ENCODE measurements at regions not wholly inside any gene's neighbourhood (a gene's known extent, or its start where the extent isn't known, plus 50 kb on each side); places are given as distances from the start of the nearest gene placed in this dataset.

DNA sequence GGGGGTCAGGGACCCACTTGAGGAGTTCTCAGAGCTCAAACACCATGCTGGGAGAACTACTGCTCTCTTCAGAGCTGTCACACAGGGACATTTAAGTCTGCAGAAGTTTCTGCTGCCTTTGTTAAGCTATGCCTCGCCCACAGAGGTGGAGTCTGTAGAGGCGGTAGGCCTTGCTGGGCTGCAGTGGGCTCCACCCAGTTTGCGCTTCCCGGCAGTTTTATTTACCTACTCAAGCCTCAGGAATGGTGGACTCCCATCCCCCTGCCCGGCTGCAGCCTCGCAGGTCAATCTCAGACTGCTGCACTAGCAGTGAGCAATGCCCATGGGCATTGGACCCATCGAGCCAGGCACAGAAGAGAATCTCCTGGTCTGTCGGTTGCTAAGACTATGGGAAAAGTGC, 706.4 kb downstream of the LRRIQ3 start:
- H3K4me1 ChIP-seq: no peaks in the 10 kb centered on the region
- H3K27me3 ChIP-seq: no peaks in the 10 kb centered on the region
- no peaks in the 10 kb centered on the region for H3K9me3 ChIP-seq
- WGBS, 2 donors: 94 to 95% methylated on average over 7 to 8 of the region's 8 CpGs
- TF ChIP-seq, protein P1, sequence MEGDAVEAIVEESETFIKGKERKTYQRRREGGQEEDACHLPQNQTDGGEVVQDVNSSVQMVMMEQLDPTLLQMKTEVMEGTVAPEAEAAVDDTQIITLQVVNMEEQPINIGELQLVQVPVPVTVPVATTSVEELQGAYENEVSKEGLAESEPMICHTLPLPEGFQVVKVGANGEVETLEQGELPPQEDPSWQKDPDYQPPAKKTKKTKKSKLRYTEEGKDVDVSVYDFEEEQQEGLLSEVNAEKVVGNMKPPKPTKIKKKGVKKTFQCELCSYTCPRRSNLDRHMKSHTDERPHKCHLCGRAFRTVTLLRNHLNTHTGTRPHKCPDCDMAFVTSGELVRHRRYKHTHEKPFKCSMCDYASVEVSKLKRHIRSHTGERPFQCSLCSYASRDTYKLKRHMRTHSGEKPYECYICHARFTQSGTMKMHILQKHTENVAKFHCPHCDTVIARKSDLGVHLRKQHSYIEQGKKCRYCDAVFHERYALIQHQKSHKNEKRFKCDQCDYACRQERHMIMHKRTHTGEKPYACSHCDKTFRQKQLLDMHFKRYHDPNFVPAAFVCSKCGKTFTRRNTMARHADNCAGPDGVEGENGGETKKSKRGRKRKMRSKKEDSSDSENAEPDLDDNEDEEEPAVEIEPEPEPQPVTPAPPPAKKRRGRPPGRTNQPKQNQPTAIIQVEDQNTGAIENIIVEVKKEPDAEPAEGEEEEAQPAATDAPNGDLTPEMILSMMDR (IDR thresholded peaks at IDR 0.05): no peak
- no peak for TF ChIP-seq POLR2A (IDR thresholded peaks at IDR 0.05)
- H3K4me3 ChIP-seq: no peak overlapping the region
- intact Hi-C loops (cut with DNase I; ENCODE audit: low total_unique reads): no loop called here
- H3K27ac ChIP-seq: no peak overlapping the region
- no peaks in the 10 kb centered on the region for H3K36me3 ChIP-seq (ENCODE audit: low read depth, missing control alignments)
- no peak for DNase-seq

- H3K4me1 ChIP-seq: no peaks in the 10 kb centered on the region
- H3K4me3 ChIP-seq: no peak overlapping the region
- no peak for TF ChIP-seq POLR2A (IDR thresholded peaks at IDR 0.05)
- TF ChIP-seq, protein P1 (IDR thresholded peaks at IDR 0.05): no peak
- H3K36me3 ChIP-seq (ENCODE audit: low read depth, missing control alignments): no peaks in the 10 kb centered on the region
- no peak overlapping the region for H3K27ac ChIP-seq
- H3K9me3 ChIP-seq: no peaks in the 10 kb centered on the region
- DNase-seq: no peak
- WGBS, 2 donors: 70 to 73% methylated on average over 3 of the region's 3 CpGs
- no peaks in the 10 kb centered on the region for H3K27me3 ChIP-seq
- intact Hi-C loops (cut with DNase I; ENCODE audit: low total_unique reads): no loop called here
Observed at GRCh38 chr1:73475316-73475870, 722.6 kb downstream of the LRRIQ3 start.

- 70 to 85% methylated on average over 7 of the region's 7 CpGs for WGBS, 2 donors
- peak; percentile 17 for DNase-seq
- TF ChIP-seq POLR2A (IDR thresholded peaks at IDR 0.05): no peak
- TF ChIP-seq, protein P1 (IDR thresholded peaks at IDR 0.05): no peak
- Histone ChIP-seq H3K27ac (no peak overlapping the region), H3K36me3 (ENCODE audit: low read depth, missing control alignments) (no peaks in the 10 kb centered on the region), H3K27me3 (no peaks in the 10 kb centered on the region), H3K4me1 (no peaks in the 10 kb centered on the region), H3K9me3 (no peaks in the 10 kb centered on the region), H3K4me3 (peak overlapping the region in 1 of 2 donors; percentile 15)
- intact Hi-C loops (cut with DNase I; ENCODE audit: low total_unique reads): no loop called here
Observed at GRCh38 chr1:73472810-73473209, 725.2 kb downstream of the LRRIQ3 start.

- Histone ChIP-seq H3K4me3 (no peak overlapping the region), H3K36me3 (ENCODE audit: low read depth, missing control alignments) (no peaks in the 10 kb centered on the region), H3K27me3 (no peaks in the 10 kb centered on the region), H3K4me1 (no peaks in the 10 kb centered on the region), H3K9me3 (no peaks in the 10 kb centered on the region), H3K27ac (no peak overlapping the region)
- intact Hi-C loops (cut with DNase I; ENCODE audit: low total_unique reads): no loop called here
- no peak for DNase-seq
- TF ChIP-seq, protein P1 (IDR thresholded peaks at IDR 0.05): no peak
- no peak for TF ChIP-seq POLR2A (IDR thresholded peaks at IDR 0.05)
Observed at GRCh38 chr1:73467731-73468130, 730.2 kb downstream of the LRRIQ3 start.

- WGBS, 2 donors: 81 to 87% methylated on average over 2 of the region's 2 CpGs
- DNase-seq: no peak
Observed at GRCh38 chr1:73463873-73464272, 734.1 kb downstream of the LRRIQ3 start.

More at GRCh38 chr1:73463873-73464272, 734.1 kb downstream of the LRRIQ3 start:
- no peak overlapping the region for H3K4me3 ChIP-seq
- H3K36me3 ChIP-seq (ENCODE audit: low read depth, missing control alignments): no peaks in the 10 kb centered on the region
- H3K4me1 ChIP-seq: no peaks in the 10 kb centered on the region
- intact Hi-C loops (cut with DNase I; ENCODE audit: low total_unique reads): no loop called here
- no peak for TF ChIP-seq POLR2A (IDR thresholded peaks at IDR 0.05)
- TF ChIP-seq, protein P1 (IDR thresholded peaks at IDR 0.05): no peak
- no peak overlapping the region for H3K27ac ChIP-seq
- H3K27me3 ChIP-seq: no peaks in the 10 kb centered on the region
- H3K9me3 ChIP-seq: no peaks in the 10 kb centered on the region

Measured in testis (tissue), 2 donors.